Endothelial cell of umbilical vein (primary cell): ENCODE measurements at regions not wholly inside any gene's neighbourhood (a gene's known extent, or its start where the extent isn't known, plus 50 kb on each side); places are given as distances from the start of the nearest gene placed in this dataset.

Source experiments
- BruUV-seq: library from RNA; stranded (reverse); fragments of 400-500 nt; replicated peaks from 2 replicates; lab custom pipeline; 2021; lab: Mats Ljungman, UMichigan
- CTCF ChIA-PET: fragments of 300-600, 350-600 bp; sonication (Branson Sonifier 250); formaldehyde crosslinking; loops from one replicate; lab custom pipeline; 2021; ENCODE audit warnings: antibody characterized with exemption, inconsistent platforms; lab: Charles Lee
- POLR2A ChIA-PET: fragments of 300-600, 350-600 bp; sonication (Branson Sonifier 250); formaldehyde crosslinking; loops from one replicate; lab custom pipeline; 2021; ENCODE audit warnings: antibody characterized with exemption, inconsistent platforms; lab: Charles Lee
- DNase-seq: peaks from one replicate; pipeline ENCODE4 v3.0.0-alpha.2; 2011; ENCODE audit warnings: low read depth, low spot score
- FAIRE-seq: peaks from 2 replicates; lab custom pipeline; 2011; peaks lifted over from hg19 to GRCh38; lab: Jason Lieb, UNC
- H2AFZ ChIP-seq: 2 replicates; pipeline ENCODE4 v1.6.0; 2012; ENCODE audit warnings: low read depth, low read length, control low read depth, inconsistent platforms
- H3K27ac ChIP-seq: 2 replicates; pipeline ENCODE4 v1.5.1; 2011; ENCODE audit warnings: low read depth, mild to moderate bottlenecking, control low read depth, low read length, moderate library complexity; ENCODE audit not compliant: insufficient read depth
- H3K27me3 ChIP-seq, 2 experiments: 2 replicates each; pipeline versions ENCODE4 v1.6.0 to v1.6.1; 2011; ENCODE audit warnings: low read length in 2 of 2, mixed read lengths in 1 of 2; ENCODE audit not compliant: control insufficient read depth in 2 of 2, insufficient read depth in 2 of 2
- H3K36me3 ChIP-seq, 2 experiments: 2 replicates in 1 of 2; 3 replicates in 1 of 2; pipeline ENCODE4 v1.5.1; 2011; ENCODE audit warnings: low read length in 2 of 2, mild to moderate bottlenecking in 1 of 2, moderate library complexity in 1 of 2; ENCODE audit not compliant: control insufficient read depth in 2 of 2, insufficient read depth in 2 of 2; ENCODE audit errors: extremely low read depth in 1 of 2
- H3K4me1 ChIP-seq: 3 replicates; pipeline ENCODE4 v1.5.1; 2011; ENCODE audit warnings: mild to moderate bottlenecking, low read length; ENCODE audit not compliant: control insufficient read depth, insufficient read depth; ENCODE audit errors: extremely low read depth
- H3K4me2 ChIP-seq: 2 replicates; pipeline ENCODE4 v1.6.1; 2011; ENCODE audit warnings: low read length, control low read depth, mixed read lengths; ENCODE audit not compliant: insufficient read depth
- H3K4me3 ChIP-seq, 3 experiments: fragments of 200-600 bp in 1 of 3; sonication (generic), shearing (Covaris generic) in 1 of 3; replicated peaks in 1 of 3; 2 replicates each; pipeline ENCODE4 v1.5.1; 2011 to 2016; ENCODE audit warnings: control low read depth in 3 of 3, low read length in 3 of 3, mild to moderate bottlenecking in 2 of 3, inconsistent platforms in 1 of 3, low read depth in 1 of 3, moderate library complexity in 1 of 3; ENCODE audit not compliant: insufficient read depth in 1 of 3
- H3K79me2 ChIP-seq: 2 replicates; pipeline ENCODE4 v1.6.0; 2012; ENCODE audit warnings: low read length, inconsistent platforms; ENCODE audit not compliant: control insufficient read depth, insufficient read depth
- H3K9ac ChIP-seq: replicated peaks from 2 replicates; pipeline ENCODE3; 2011; ENCODE audit warnings: low read length, control low read depth; ENCODE audit not compliant: insufficient read depth; ENCODE audit errors: extremely low read depth
- H3K9me1 ChIP-seq: replicated peaks from 3 replicates; pipeline ENCODE4 v1.6.0; 2011; ENCODE audit warnings: mild to moderate bottlenecking, low read length; ENCODE audit not compliant: control insufficient read depth, insufficient read depth; ENCODE audit errors: extremely low read depth
- H3K9me3 ChIP-seq: replicated peaks from 2 replicates; pipeline ENCODE4 v1.5.1; 2012; ENCODE audit warnings: low read length, inconsistent platforms; ENCODE audit not compliant: control insufficient read depth, insufficient read depth
- H4K20me1 ChIP-seq: replicated peaks from 2 replicates; pipeline ENCODE3; 2011; ENCODE audit warnings: mild to moderate bottlenecking, low read length; ENCODE audit not compliant: control insufficient read depth, insufficient read depth; ENCODE audit errors: extremely low read depth
- CTCF ChIP-seq, 2 donors: IDR thresholded peaks; 1 replicate in 1 of 2; 2 replicates in 1 of 2; pipeline ENCODE4 v1.5.1; 2011; ENCODE audit warnings: low read length in 2 of 2, mild to moderate bottlenecking in 2 of 2, moderate library complexity in 2 of 2, control low read depth in 1 of 2, inconsistent platforms in 1 of 2, low read depth in 1 of 2; ENCODE audit not compliant: insufficient read depth in 1 of 2; ENCODE audit errors: extremely low read depth in 1 of 2
- EZH2 ChIP-seq: IDR thresholded peaks from 2 replicates; pipeline ENCODE4 v1.6.1; 2012; ENCODE audit warnings: borderline replicate concordance, low read depth, mild to moderate bottlenecking, moderate library complexity, low read length, inconsistent platforms; ENCODE audit not compliant: severe bottlenecking
- FOS ChIP-seq: IDR thresholded peaks from 2 replicates; pipeline ENCODE4 v1.6.1; 2011; ENCODE audit warnings: mild to moderate bottlenecking, low read length, moderate library complexity, borderline replicate concordance; ENCODE audit not compliant: insufficient read depth
- GATA2 ChIP-seq: IDR thresholded peaks from 2 replicates; pipeline ENCODE4 v1.7.0; 2011; ENCODE audit warnings: low read depth, mild to moderate bottlenecking, moderate library complexity, mixed read lengths, low read length; ENCODE audit not compliant: insufficient read length, insufficient read depth
- JUN ChIP-seq: IDR thresholded peaks from 2 replicates; pipeline ENCODE4 v1.6.1; 2011; ENCODE audit warnings: borderline replicate concordance, low read depth; ENCODE audit not compliant: insufficient read length, insufficient read depth
- MAX ChIP-seq: IDR thresholded peaks from 2 replicates; pipeline ENCODE4 v1.6.1; 2011; ENCODE audit not compliant: insufficient read depth, insufficient read length
- MYC ChIP-seq: IDR thresholded peaks from one replicate; pipeline ENCODE4 v1.6.1; 2011; ENCODE audit warnings: mild to moderate bottlenecking, low read depth, low read length
- POLR2A ChIP-seq: IDR thresholded peaks from 2 replicates; pipeline ENCODE4 v1.6.1; 2012; ENCODE audit warnings: low read depth, mild to moderate bottlenecking, control low read depth, low read length
- POLR2AphosphoS5 ChIP-seq: IDR thresholded peaks from 2 replicates; pipeline ENCODE4 v1.6.1; 2012; ENCODE audit warnings: low read depth, mild to moderate bottlenecking, control low read depth, low read length, moderate library complexity; ENCODE audit not compliant: insufficient read depth
- dilution Hi-C: fragments of 300-500 bp; cut with MboI; formaldehyde crosslinking; loops from one replicate; pipeline ENCODE4 v1.15.0; 2019; ENCODE audit warnings: low sequenced_read_pairs; ENCODE audit not compliant: extremely low pct_ligation_motif_present
- intact Hi-C: fragments of 100-400 bp; cut with micrococcal nuclease; formaldehyde crosslinking; loops from one replicate; pipeline ENCODE4 v1.10.0; 2022

- Histone ChIP-seq H3K9me3 (no peaks in the 10 kb centered on the region), H3K4me3 (no peak overlapping the region), H3K27me3 (no peaks in the 10 kb centered on the region), H3K4me2 (no peak overlapping the region), H3K9me1 (no peaks in the 10 kb centered on the region), H3K9ac (no peak overlapping the region), H3K27ac (no peak overlapping the region), H3K4me1 (peaks cover 16% of the 10 kb centered on the region), H3K79me2 (no peaks in the 10 kb centered on the region), H3K36me3 (no peaks in the 10 kb centered on the region), H2AFZ (no peak overlapping the region), H4K20me1 (no peaks in the 10 kb centered on the region)
- TF ChIP-seq POLR2AphosphoS5: no peak
- no peak for TF ChIP-seq FOS
- no peak for TF ChIP-seq POLR2A
- no peak for TF ChIP-seq MYC
- TF ChIP-seq CTCF (IDR thresholded peaks at IDR 0.05; ENCODE audit: extremely low read depth in 1 of 2, insufficient read depth in 1 of 2, low read depth in 1 of 2, low read length in 2 of 2): no peak
- no peak for TF ChIP-seq MAX
- TF ChIP-seq GATA2: no peak
- no peak for TF ChIP-seq EZH2
- no peak for TF ChIP-seq JUN
- BruUV-seq: no TSS peak
- ChIA-PET CTCF (interaction anchor here (0.6 to 1.5 kb wide), 4 partner anchors 10 to 205 kb away, joined by 3 read pairs; no protein-coding TSS in a partner anchor), POLR2A (no interaction called here)
- DNase-seq (no peak), FAIRE-seq (no peak)
- intact Hi-C loops: no loop called here
- dilution Hi-C loops: no loop called here
Observed at GRCh38 chr9:85404911-85405565, 336.7 kb downstream of the AGTPBP1 start.
